Panc1 (cell line): ENCODE measurements at regions not wholly inside any gene's neighbourhood (a gene's known extent, or its start where the extent isn't known, plus 50 kb on each side); places are given as distances from the start of the nearest gene placed in this dataset.

Experiments
- ATAC-seq: fragments of 200-7000 bp; cut with Tn5 transposase; 2 replicates; pipeline ENCODE4 v1.9.1; 2020; ENCODE audit warnings: mild to moderate bottlenecking, moderate library complexity
- BruUV-seq: library from RNA; stranded (reverse); fragments of 400-500 nt; replicated peaks from 2 replicates; lab custom pipeline; 2021; lab: Mats Ljungman, UMichigan
- CTCF ChIA-PET: fragments of 300-600 bp; sonication (Branson Sonifier 250); formaldehyde crosslinking; loops from one replicate; lab custom pipeline; 2022; ENCODE audit warnings: antibody characterized with exemption; lab: Charles Lee
- POLR2A ChIA-PET: fragments of 300-600 bp; sonication (Branson Sonifier 250); formaldehyde crosslinking; loops from one replicate; lab custom pipeline; 2022; ENCODE audit warnings: antibody characterized with exemption; lab: Charles Lee
- DNase-seq: peaks from one replicate; pipeline ENCODE4 v3.0.0-alpha.2; 2010; ENCODE audit warnings: low read depth, low spot score
- H3K27ac ChIP-seq: 2 replicates; pipeline ENCODE4 v1.5.1; 2011; ENCODE audit warnings: mild to moderate bottlenecking, low read length, inconsistent platforms
- H3K27me3 ChIP-seq: fragments of 200-500 bp; sonication (Bioruptor generic); 2 replicates; pipeline ENCODE4 v1.6.0; 2014; ENCODE audit warnings: low read length, inconsistent platforms; ENCODE audit not compliant: control insufficient read depth, insufficient read depth
- H3K36me3 ChIP-seq: fragments of 200-500 bp; sonication (Bioruptor generic); 2 replicates; pipeline ENCODE4 v1.5.1; 2014; ENCODE audit warnings: inconsistent platforms, mild to moderate bottlenecking, low read length, moderate library complexity; ENCODE audit not compliant: control insufficient read depth, insufficient read depth
- H3K4me1 ChIP-seq: 2 replicates; pipeline ENCODE4 v1.5.1; 2011; ENCODE audit warnings: inconsistent platforms, mild to moderate bottlenecking, low read length, moderate library complexity; ENCODE audit not compliant: control insufficient read depth, insufficient read depth
- H3K4me3 ChIP-seq, 2 experiments: 2 replicates each; pipeline ENCODE4 v1.5.1; 2011 to 2012; ENCODE audit warnings: low read depth in 2 of 2, low read length in 2 of 2, mild to moderate bottlenecking in 2 of 2, inconsistent platforms in 1 of 2, moderate library complexity in 1 of 2
- H3K9me3 ChIP-seq: fragments of 200-500 bp; sonication (Bioruptor generic); 2 replicates; pipeline ENCODE4 v1.5.1; 2014; ENCODE audit warnings: low read depth, mild to moderate bottlenecking, inconsistent platforms, low read length, moderate library complexity; ENCODE audit not compliant: control insufficient read depth, insufficient read depth
- POLR2AphosphoS5 ChIP-seq: IDR thresholded peaks from 2 replicates; pipeline ENCODE4 v1.6.1; 2012; ENCODE audit warnings: mild to moderate bottlenecking, low read depth, low read length, moderate library complexity
- SIN3A ChIP-seq: IDR thresholded peaks from 2 replicates; pipeline ENCODE4 v1.6.1; 2012; ENCODE audit warnings: low read depth, mild to moderate bottlenecking, low read length, moderate library complexity, borderline replicate concordance; ENCODE audit not compliant: insufficient read depth
- TCF7L2 ChIP-seq: IDR thresholded peaks from 2 replicates; pipeline ENCODE4 v1.6.1; 2011; ENCODE audit warnings: mild to moderate bottlenecking, low read depth, low read length, inconsistent platforms
- in situ Hi-C: cut with HindIII; loops from 2 replicates; pipeline ENCODE4 v1.10.0; 2016; ENCODE audit warnings: low sequenced_read_pairs, low pct_unique_long_range_greater_than_20kb
- intact Hi-C: fragments of 100-400 bp; cut with micrococcal nuclease; formaldehyde crosslinking; loops from one replicate; pipeline ENCODE4 v1.10.0; 2022; ENCODE audit not compliant: unreplicated experiment
- TF ChIP-seq, protein P1 (sequence below), 2 experiments: IDR thresholded peaks; 2 replicates each; pipeline ENCODE4 v1.6.1; 2011 to 2012; ENCODE audit warnings: low read depth in 2 of 2, control low read depth in 1 of 2, low read length in 1 of 2, mild to moderate bottlenecking in 1 of 2, moderate library complexity in 1 of 2; ENCODE audit not compliant: insufficient read depth in 1 of 2
- TF ChIP-seq, protein P2 (sequence below): fragments of 450-650 bp; IDR thresholded peaks from 2 replicates; pipeline ENCODE4 v1.5.1; 2017; ENCODE audit warnings: mild to moderate bottlenecking

DNA sequence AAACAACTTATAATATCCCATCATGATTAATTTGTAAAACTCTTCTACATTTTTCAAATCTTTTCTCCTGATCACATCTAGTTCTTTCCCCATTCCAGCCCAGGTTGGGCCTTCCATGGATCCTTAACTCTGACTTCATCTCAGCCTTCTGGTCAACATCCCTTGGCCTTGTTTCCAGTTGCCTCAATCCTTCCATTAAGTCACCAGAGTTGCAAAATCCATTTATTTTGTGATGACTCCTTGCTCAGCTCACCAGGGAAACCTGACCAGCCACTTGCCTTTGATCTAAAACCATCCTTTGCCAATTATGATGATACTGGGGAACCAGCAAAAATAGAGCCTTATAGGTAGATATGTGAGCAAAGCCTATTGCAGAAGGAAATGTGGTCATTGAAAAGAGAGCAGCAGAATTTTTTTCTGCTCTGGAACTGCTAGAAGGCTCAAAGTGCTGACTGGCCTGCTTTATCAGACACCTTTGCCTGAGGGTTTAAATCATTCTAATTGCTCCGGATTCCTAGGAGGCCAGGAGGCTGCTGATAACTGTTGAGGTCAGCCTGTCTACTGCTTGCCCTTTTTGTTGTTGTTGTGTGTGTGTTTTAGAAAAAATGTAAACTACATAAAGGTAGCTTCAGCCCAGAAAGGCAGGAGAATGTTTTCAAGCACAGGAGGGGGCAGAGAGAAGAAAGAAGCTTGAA is 512.2 kb upstream of the GRIA1 start:
- ChIA-PET POLR2A (no interaction called here), CTCF (no interaction called here)
- no peak overlapping the region for H3K4me3 ChIP-seq
- in situ Hi-C loops (no loop called here), intact Hi-C loops (no loop called here)
- ATAC-seq (no peak), DNase-seq (no peak)
- no peaks in the 10 kb centered on the region; the same call in 1 of the 2 replicates for H3K9me3 ChIP-seq
- H3K27ac ChIP-seq = no peak overlapping the region
- TF ChIP-seq, protein P1, sequence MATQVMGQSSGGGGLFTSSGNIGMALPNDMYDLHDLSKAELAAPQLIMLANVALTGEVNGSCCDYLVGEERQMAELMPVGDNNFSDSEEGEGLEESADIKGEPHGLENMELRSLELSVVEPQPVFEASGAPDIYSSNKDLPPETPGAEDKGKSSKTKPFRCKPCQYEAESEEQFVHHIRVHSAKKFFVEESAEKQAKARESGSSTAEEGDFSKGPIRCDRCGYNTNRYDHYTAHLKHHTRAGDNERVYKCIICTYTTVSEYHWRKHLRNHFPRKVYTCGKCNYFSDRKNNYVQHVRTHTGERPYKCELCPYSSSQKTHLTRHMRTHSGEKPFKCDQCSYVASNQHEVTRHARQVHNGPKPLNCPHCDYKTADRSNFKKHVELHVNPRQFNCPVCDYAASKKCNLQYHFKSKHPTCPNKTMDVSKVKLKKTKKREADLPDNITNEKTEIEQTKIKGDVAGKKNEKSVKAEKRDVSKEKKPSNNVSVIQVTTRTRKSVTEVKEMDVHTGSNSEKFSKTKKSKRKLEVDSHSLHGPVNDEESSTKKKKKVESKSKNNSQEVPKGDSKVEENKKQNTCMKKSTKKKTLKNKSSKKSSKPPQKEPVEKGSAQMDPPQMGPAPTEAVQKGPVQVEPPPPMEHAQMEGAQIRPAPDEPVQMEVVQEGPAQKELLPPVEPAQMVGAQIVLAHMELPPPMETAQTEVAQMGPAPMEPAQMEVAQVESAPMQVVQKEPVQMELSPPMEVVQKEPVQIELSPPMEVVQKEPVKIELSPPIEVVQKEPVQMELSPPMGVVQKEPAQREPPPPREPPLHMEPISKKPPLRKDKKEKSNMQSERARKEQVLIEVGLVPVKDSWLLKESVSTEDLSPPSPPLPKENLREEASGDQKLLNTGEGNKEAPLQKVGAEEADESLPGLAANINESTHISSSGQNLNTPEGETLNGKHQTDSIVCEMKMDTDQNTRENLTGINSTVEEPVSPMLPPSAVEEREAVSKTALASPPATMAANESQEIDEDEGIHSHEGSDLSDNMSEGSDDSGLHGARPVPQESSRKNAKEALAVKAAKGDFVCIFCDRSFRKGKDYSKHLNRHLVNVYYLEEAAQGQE (IDR thresholded peaks at IDR 0.05; ENCODE audit: insufficient read depth in 1 of 2, low read depth in 2 of 2, low read length in 1 of 2) = no peak
- TF ChIP-seq, protein P2, sequence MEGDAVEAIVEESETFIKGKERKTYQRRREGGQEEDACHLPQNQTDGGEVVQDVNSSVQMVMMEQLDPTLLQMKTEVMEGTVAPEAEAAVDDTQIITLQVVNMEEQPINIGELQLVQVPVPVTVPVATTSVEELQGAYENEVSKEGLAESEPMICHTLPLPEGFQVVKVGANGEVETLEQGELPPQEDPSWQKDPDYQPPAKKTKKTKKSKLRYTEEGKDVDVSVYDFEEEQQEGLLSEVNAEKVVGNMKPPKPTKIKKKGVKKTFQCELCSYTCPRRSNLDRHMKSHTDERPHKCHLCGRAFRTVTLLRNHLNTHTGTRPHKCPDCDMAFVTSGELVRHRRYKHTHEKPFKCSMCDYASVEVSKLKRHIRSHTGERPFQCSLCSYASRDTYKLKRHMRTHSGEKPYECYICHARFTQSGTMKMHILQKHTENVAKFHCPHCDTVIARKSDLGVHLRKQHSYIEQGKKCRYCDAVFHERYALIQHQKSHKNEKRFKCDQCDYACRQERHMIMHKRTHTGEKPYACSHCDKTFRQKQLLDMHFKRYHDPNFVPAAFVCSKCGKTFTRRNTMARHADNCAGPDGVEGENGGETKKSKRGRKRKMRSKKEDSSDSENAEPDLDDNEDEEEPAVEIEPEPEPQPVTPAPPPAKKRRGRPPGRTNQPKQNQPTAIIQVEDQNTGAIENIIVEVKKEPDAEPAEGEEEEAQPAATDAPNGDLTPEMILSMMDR = no peak
- TF ChIP-seq SIN3A (no peak), TCF7L2 (no peak), POLR2AphosphoS5 (no peak)
- no TSS peak for BruUV-seq
- no peaks in the 10 kb centered on the region for H3K36me3 ChIP-seq
- H3K27me3 ChIP-seq = no peaks in the 10 kb centered on the region
- H3K4me1 ChIP-seq = no peaks in the 10 kb centered on the region

DNA sequence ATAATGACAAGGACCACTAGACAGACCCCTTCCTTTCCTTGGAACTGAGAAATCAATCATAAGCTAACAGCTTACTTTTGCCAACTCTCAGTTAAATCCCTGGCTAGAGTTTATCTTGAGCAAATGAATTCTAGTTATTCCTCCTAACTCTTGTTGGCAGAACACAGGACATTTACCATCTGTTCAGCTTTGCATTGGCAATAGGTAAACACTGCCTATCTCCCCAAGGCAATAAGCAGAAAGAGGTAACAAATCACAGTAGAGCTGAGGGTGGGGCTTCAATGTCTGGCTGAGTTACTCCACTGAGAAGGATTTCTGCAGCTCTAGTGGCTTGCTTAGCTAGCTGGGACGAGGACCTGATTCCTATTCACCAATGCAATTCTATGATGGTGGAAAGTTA is 503.3 kb upstream of the GRIA1 start:
- intact Hi-C loops = no loop called here
- Histone ChIP-seq H3K4me3 (no peak overlapping the region), H3K36me3 (no peaks in the 10 kb centered on the region), H3K27ac (no peak overlapping the region), H3K27me3 (no peaks in the 10 kb centered on the region), H3K9me3 (no peaks in the 10 kb centered on the region), H3K4me1 (no peaks in the 10 kb centered on the region)
- no peak for ATAC-seq
- no TSS peak for BruUV-seq
- TF ChIP-seq, protein P1 (IDR thresholded peaks at IDR 0.05; ENCODE audit: insufficient read depth in 1 of 2, low read depth in 2 of 2, low read length in 1 of 2) = no peak
- no peak for TF ChIP-seq TCF7L2
- TF ChIP-seq SIN3A = no peak
- TF ChIP-seq, protein P2 = no peak
- TF ChIP-seq POLR2AphosphoS5 = no peak
- DNase-seq = no peak
- in situ Hi-C loops = no loop called here
- CTCF ChIA-PET = no interaction called here
- POLR2A ChIA-PET = no interaction called here
